ENCODE measurements at regions not wholly inside any gene's neighbourhood (a gene's known extent, or its start where the extent isn't known, plus 50 kb on each side); places are given as distances from the start of the nearest gene placed in this dataset.

DNA sequence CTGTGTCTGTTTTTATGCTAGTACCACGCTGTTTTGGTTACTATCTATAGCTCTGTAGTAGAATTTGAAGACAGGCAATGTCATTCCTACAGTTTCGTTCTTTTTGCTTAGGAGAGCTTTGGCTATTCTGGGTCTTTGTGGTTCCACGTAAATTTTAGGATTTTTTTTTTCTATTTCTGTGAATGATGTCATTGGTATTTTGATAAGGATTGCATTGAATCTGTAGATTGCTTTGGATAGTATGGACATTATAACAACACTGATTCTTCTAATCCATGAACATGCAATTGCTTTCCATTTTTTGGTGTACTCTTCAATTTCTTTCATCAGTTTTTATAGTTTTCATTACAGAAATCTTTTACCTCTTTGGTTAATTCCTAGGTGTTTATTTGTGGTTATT, 345.2 kb downstream of the TMEM121 start:
- TF ChIP-seq, protein P1, sequence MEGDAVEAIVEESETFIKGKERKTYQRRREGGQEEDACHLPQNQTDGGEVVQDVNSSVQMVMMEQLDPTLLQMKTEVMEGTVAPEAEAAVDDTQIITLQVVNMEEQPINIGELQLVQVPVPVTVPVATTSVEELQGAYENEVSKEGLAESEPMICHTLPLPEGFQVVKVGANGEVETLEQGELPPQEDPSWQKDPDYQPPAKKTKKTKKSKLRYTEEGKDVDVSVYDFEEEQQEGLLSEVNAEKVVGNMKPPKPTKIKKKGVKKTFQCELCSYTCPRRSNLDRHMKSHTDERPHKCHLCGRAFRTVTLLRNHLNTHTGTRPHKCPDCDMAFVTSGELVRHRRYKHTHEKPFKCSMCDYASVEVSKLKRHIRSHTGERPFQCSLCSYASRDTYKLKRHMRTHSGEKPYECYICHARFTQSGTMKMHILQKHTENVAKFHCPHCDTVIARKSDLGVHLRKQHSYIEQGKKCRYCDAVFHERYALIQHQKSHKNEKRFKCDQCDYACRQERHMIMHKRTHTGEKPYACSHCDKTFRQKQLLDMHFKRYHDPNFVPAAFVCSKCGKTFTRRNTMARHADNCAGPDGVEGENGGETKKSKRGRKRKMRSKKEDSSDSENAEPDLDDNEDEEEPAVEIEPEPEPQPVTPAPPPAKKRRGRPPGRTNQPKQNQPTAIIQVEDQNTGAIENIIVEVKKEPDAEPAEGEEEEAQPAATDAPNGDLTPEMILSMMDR (IDR thresholded peaks at IDR 0.05; ENCODE audit: low read depth, low read length, missing control alignments): no peak
- no peak for DNase-seq (ENCODE audit: extremely low read depth, low read depth)
- H3K4me3 ChIP-seq (replicated peaks; ENCODE audit: low read depth, low read length): no peak overlapping the region

DNA sequence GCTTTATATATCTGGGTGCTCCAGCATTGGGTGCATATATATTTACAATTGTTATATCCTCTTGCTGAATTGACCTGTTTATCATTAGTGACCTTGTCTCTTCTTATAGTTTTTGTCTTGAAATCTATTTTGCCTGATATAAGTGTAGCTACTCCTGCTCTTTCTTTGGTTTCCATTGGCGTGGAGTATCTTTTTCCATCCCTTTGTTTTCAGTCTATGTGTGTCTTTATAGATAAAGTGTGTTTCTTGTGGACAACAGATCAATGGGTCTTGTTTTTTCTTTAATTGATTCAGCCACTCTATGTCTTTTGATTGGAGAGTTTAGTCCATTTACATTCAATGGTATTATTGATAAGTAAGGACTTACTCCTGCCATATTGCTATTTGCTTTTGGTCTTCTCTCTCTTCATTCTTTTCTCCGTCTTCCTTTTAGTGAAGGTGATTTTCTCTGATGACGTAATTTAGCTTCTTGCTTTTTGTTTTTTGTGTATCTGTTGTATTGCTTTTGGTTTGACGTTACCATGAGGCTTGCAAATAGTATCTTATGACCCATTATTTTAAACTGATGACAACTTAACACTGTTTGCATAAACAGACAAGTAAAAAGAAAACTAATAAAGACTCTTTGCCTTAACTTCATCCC, 347.6 kb downstream of the TMEM121 start:
- DNase-seq (ENCODE audit: extremely low read depth, low read depth): no peak
- H3K4me3 ChIP-seq (replicated peaks; ENCODE audit: low read depth, low read length): no peak overlapping the region
- TF ChIP-seq, protein P1 (IDR thresholded peaks at IDR 0.05; ENCODE audit: low read depth, low read length, missing control alignments): no peak

- DNase-seq (ENCODE audit: extremely low read depth, low read depth): no peak
- H3K4me3 ChIP-seq (replicated peaks; ENCODE audit: low read depth, low read length): no peak overlapping the region
- TF ChIP-seq, protein P1 (IDR thresholded peaks at IDR 0.05; ENCODE audit: low read depth, low read length, missing control alignments): no peak
Observed at GRCh38 chr14:105876158-105876557, 349.8 kb downstream of the TMEM121 start.

GRCh38 chr14:105876829-105877228, 350.4 kb downstream of the TMEM121 start:
- no peak overlapping the region for H3K4me3 ChIP-seq (replicated peaks; ENCODE audit: low read depth, low read length)
- no peak for DNase-seq (ENCODE audit: extremely low read depth, low read depth)
- TF ChIP-seq, protein P1 (IDR thresholded peaks at IDR 0.05; ENCODE audit: low read depth, low read length, missing control alignments): no peak

DNA sequence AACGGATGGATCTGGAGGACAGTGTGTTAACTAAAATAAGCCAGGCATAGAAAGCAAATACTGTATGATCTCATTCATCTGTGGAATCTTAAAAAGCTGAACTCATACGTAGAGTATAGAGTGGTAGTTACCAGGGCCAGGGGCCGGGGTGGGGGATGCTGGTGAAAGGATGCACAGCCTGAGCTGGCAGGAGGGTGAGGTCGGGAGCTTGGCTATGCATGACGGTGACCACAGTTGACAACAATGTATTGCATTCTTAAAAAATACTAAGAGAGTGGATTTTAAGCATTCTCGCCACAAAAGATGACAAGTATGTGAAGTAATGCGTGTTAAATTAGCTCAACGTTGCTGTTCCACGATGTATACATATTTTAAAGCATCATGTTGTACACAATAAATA, 351.3 kb downstream of the TMEM121 start:
- DNase-seq (ENCODE audit: extremely low read depth, low read depth): no peak
- TF ChIP-seq, protein P1 (IDR thresholded peaks at IDR 0.05; ENCODE audit: low read depth, low read length, missing control alignments): no peak
- no peak overlapping the region for H3K4me3 ChIP-seq (replicated peaks; ENCODE audit: low read depth, low read length)

- DNase-seq (ENCODE audit: extremely low read depth, low read depth): no peak
- TF ChIP-seq, protein P1 (IDR thresholded peaks at IDR 0.05; ENCODE audit: low read depth, low read length, missing control alignments): no peak
- no peak overlapping the region for H3K4me3 ChIP-seq (replicated peaks; ENCODE audit: low read depth, low read length)
Observed at GRCh38 chr14:105878125-105878524, 351.7 kb downstream of the TMEM121 start.

DNA sequence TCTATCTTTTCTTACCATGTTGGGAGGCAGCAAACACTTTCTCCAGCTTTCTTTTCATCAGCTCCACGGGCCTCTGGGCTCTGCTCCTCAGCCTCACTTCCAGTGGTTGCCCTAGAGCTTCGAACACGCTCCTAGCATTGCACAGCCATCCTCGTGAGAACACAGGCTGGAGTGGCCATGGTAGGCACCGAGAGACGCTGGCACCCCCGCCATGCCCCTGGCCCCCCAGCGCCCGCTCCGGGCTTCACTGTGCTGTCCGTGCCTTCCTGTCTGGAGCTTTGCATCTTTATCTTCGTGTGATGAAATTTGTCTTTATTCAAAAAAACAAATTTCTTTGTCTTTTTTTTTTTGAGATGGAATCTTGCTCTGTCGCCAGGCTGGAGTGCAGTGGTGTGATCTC, 352.2 kb downstream of the TMEM121 start:
- no peak overlapping the region for H3K4me3 ChIP-seq (replicated peaks; ENCODE audit: low read depth, low read length)
- no peak for DNase-seq (ENCODE audit: extremely low read depth, low read depth)
- TF ChIP-seq, protein P1 (IDR thresholded peaks at IDR 0.05; ENCODE audit: low read depth, low read length, missing control alignments): no peak

All from HFF-Myc (cell line).